Left lung (tissue), 4 donors: ENCODE measurements at regions not wholly inside any gene's neighbourhood (a gene's known extent, or its start where the extent isn't known, plus 50 kb on each side); places are given as distances from the start of the nearest gene placed in this dataset.

Experiments used
- ATAC-seq: fragments of 200-7000 bp; cut with Tn5 transposase; one replicate; pipeline ENCODE4 v1.9.1; 2020; ENCODE audit warnings: moderate library complexity
- DNase-seq, 4 donors: peaks; one replicate each; pipeline ENCODE4 v3.0.0-alpha.2; 2013 to 2020
- H3K27ac ChIP-seq, 2 donors: fragments of 200-600 bp; sonication (generic) in 1 of 2; one replicate each; pipeline versions ENCODE4 v1.5.0 to v1.8.0; 2020 to 2021
- H3K27me3 ChIP-seq, 2 donors: fragments of 200-600 bp; sonication (generic) in 1 of 2; one replicate each; pipeline versions ENCODE4 v1.5.0 to v1.8.0; 2020 to 2021
- H3K36me3 ChIP-seq, 2 donors: fragments of 200-600 bp; sonication (generic) in 1 of 2; one replicate each; pipeline versions ENCODE4 v1.5.0 to v1.8.0; 2020 to 2021
- H3K4me1 ChIP-seq, 2 donors: fragments of 200-600 bp; one replicate each; pipeline ENCODE4 v1.8.0; 2021
- H3K4me3 ChIP-seq, 2 donors: fragments of 200-600 bp; sonication (generic) in 1 of 2; one replicate each; pipeline versions ENCODE4 v1.5.0 to v1.8.0; 2020 to 2021; ENCODE audit warnings: mild to moderate bottlenecking in 1 of 2
- H3K9me3 ChIP-seq, 2 donors: fragments of 200-600 bp; sonication (generic) in 1 of 2; one replicate each; pipeline versions ENCODE4 v1.5.0 to v1.8.0; 2020 to 2021
- CTCF ChIP-seq, 2 donors: fragments of 200-600 bp; sonication (generic) in 1 of 2; IDR thresholded peaks; one replicate each; pipeline versions ENCODE4 v1.5.0 to v1.8.0; 2021; ENCODE audit warnings: antibody characterized with exemption in 2 of 2
- intact Hi-C, 2 donors: fragments of 100-400 bp; cut with DNase I; formaldehyde crosslinking; loops; one replicate each; pipeline versions ENCODE4 v1.11.2 to v1.14.2; 2022
- donor health status: DM: no; HTN: yes; CAD: no.
- donor health status: DM: no; HTN: no; CAD: no.

GRCh38 chr14:104422837-104423681, 156.5 kb upstream of the C14orf180 start:
- Histone ChIP-seq H3K27ac (no peak overlapping the region), H3K4me1 (no peaks in the 10 kb centered on the region), H3K27me3 (peaks cover 0 to 27% of the 10 kb centered on the region in 2 donors), H3K36me3 (no peaks in the 10 kb centered on the region), H3K9me3 (no peaks in the 10 kb centered on the region), H3K4me3 (no peak overlapping the region)
- intact Hi-C loops: no loop called here
- ATAC-seq (no peak), DNase-seq (no peak)
- TF ChIP-seq CTCF (IDR thresholded peaks at IDR 0.05): no peak

GRCh38 chr14:104423701-104424405, 155.7 kb upstream of the C14orf180 start:
- TF ChIP-seq CTCF (IDR thresholded peaks at IDR 0.05): no peak
- Histone ChIP-seq H3K9me3 (no peaks in the 10 kb centered on the region), H3K27me3 (peaks cover 0 to 27% of the 10 kb centered on the region in 2 donors), H3K4me3 (no peak overlapping the region), H3K36me3 (no peaks in the 10 kb centered on the region), H3K4me1 (no peaks in the 10 kb centered on the region), H3K27ac (no peak overlapping the region)
- intact Hi-C loops: no loop called here
- no peak for ATAC-seq
- DNase-seq: no peak

GRCh38 chr14:104424406-104425072, 155.0 kb upstream of the C14orf180 start:
- TF ChIP-seq CTCF (IDR thresholded peaks at IDR 0.05): no peak
- Histone ChIP-seq H3K27me3 (peaks cover 0 to 27% of the 10 kb centered on the region in 2 donors), H3K36me3 (no peaks in the 10 kb centered on the region), H3K4me3 (no peak overlapping the region), H3K9me3 (no peaks in the 10 kb centered on the region), H3K27ac (no peak overlapping the region), H3K4me1 (no peaks in the 10 kb centered on the region)
- intact Hi-C loops: no loop called here
- DNase-seq (peak in 2 of 4 donors; percentile 59 to 84), ATAC-seq (peak; percentile 43)

- no peaks in the 10 kb centered on the region for H3K9me3 ChIP-seq
- no peaks in the 10 kb centered on the region for H3K36me3 ChIP-seq
- H3K4me3 ChIP-seq: no peak overlapping the region
- no peak for DNase-seq
- intact Hi-C loops: no loop called here
- ATAC-seq: no peak
- no peak overlapping the region for H3K27ac ChIP-seq
- TF ChIP-seq CTCF (IDR thresholded peaks at IDR 0.05): no peak
- H3K27me3 ChIP-seq: peaks cover 0 to 27% of the 10 kb centered on the region in 2 donors
- H3K4me1 ChIP-seq: no peaks in the 10 kb centered on the region
Observed at GRCh38 chr14:104425171-104425681, 154.3 kb upstream of the C14orf180 start.
